NCI-H82 treated with DMSO at 0.1 percent for 48 hours (cell line): ENCODE measurements at regions not wholly inside any gene's neighbourhood (a gene's known extent, or its start where the extent isn't known, plus 50 kb on each side); places are given as distances from the start of the nearest gene placed in this dataset.

Experiments
- DNase-seq: peaks from one replicate; lab custom pipeline; 2025; ENCODE audit not compliant: unreplicated experiment; lab: John Stamatoyannopoulos, UW

- peak; percentile 60 for DNase-seq
These were observed 50.5 kb upstream of the POU2AF2 start for GRCh38 chr11:111194860-111195568.

GRCh38 chr11:111193924-111194490 is 51.5 kb upstream of the POU2AF2 start:
- DNase-seq, result no peak

GRCh38 chr11:111189466-111189865 is 56.1 kb upstream of the POU2AF2 start:
- DNase-seq, result no peak

- no peak for DNase-seq
These were observed 59.1 kb upstream of the POU2AF2 start for GRCh38 chr11:111186308-111186915.

- DNase-seq, result no peak
These were observed 60.3 kb upstream of the POU2AF2 start for GRCh38 chr11:111185266-111185665.

- no peak for DNase-seq
These were observed 61.8 kb upstream of the POU2AF2 start for GRCh38 chr11:111183706-111184105.

GRCh38 chr11:111179184-111179910 is 66.2 kb upstream of the POU2AF2 start:
- no peak for DNase-seq

- DNase-seq, result peak; percentile 49
These were observed 68.3 kb upstream of the POU2AF2 start for GRCh38 chr11:111177037-111177871.

- DNase-seq, result no peak
These were observed 68.9 kb upstream of the POU2AF2 start for GRCh38 chr11:111176603-111177002.

GRCh38 chr11:111173221-111173620 is 72.3 kb upstream of the POU2AF2 start:
- DNase-seq, result no peak

GRCh38 chr11:111172321-111172862 is 73.1 kb upstream of the POU2AF2 start:
- DNase-seq, result no peak

GRCh38 chr11:111170761-111171379 is 74.7 kb upstream of the POU2AF2 start:
- DNase-seq, result no peak

GRCh38 chr11:111169367-111169766 is 76.2 kb upstream of the POU2AF2 start:
- DNase-seq, result no peak

- DNase-seq, result no peak
These were observed 76.7 kb upstream of the POU2AF2 start for GRCh38 chr11:111168871-111169270.

GRCh38 chr11:111167666-111168065 is 77.9 kb upstream of the POU2AF2 start:
- DNase-seq, result no peak

GRCh38 chr11:111166598-111166997 is 78.9 kb upstream of the POU2AF2 start:
- no peak for DNase-seq

- DNase-seq, result no peak
These were observed 83.2 kb upstream of the POU2AF2 start for GRCh38 chr11:111162305-111162704.

- DNase-seq, result no peak
These were observed 88.0 kb upstream of the POU2AF2 start for GRCh38 chr11:111157571-111157970.

GRCh38 chr11:111155021-111155420 is 90.5 kb upstream of the POU2AF2 start:
- DNase-seq, result no peak

GRCh38 chr11:111153194-111153593 is 92.3 kb upstream of the POU2AF2 start:
- DNase-seq, result no peak
